Skeletal muscle satellite cell (primary cell): ENCODE measurements at regions not wholly inside any gene's neighbourhood (a gene's known extent, or its start where the extent isn't known, plus 50 kb on each side); places are given as distances from the start of the nearest gene placed in this dataset.

Experiments
- H3K27me3 ChIP-seq: 2 replicates; pipeline ENCODE4 v1.7.0; 2013; ENCODE audit warnings: low read length; ENCODE audit not compliant: control insufficient read depth, insufficient read depth
- H3K36me3 ChIP-seq: 2 replicates; pipeline ENCODE4 v1.7.0; 2013; ENCODE audit warnings: mild to moderate bottlenecking, control low read depth, low read length; ENCODE audit not compliant: insufficient read depth
- H3K4me1 ChIP-seq: 2 replicates; pipeline ENCODE4 v1.7.0; 2013; ENCODE audit warnings: low read length; ENCODE audit not compliant: control insufficient read depth, insufficient read depth
- H3K4me2 ChIP-seq: 2 replicates; pipeline ENCODE4 v1.7.0; 2013; ENCODE audit warnings: mild to moderate bottlenecking, low read length
- H3K4me3 ChIP-seq: 2 replicates; pipeline ENCODE4 v1.7.0; 2013; ENCODE audit warnings: low read length
- H3K9ac ChIP-seq: 2 replicates; pipeline ENCODE4 v1.7.0; 2013; ENCODE audit warnings: mild to moderate bottlenecking, low read depth, low read length, moderate library complexity
- H3K9me3 ChIP-seq: replicated peaks from 2 replicates; pipeline ENCODE4 v1.7.0; 2013; ENCODE audit warnings: mild to moderate bottlenecking, control low read depth, low read length

GRCh38 chr3:139204728-139205127 is 139.1 kb upstream of the MRPS22 start:
- Histone ChIP-seq H3K36me3 (no peaks in the 10 kb centered on the region), H3K4me3 (no peak overlapping the region), H3K9ac (no peak overlapping the region), H3K4me1 (no peaks in the 10 kb centered on the region), H3K27me3 (no peaks in the 10 kb centered on the region), H3K9me3 (no peaks in the 10 kb centered on the region), H3K4me2 (no peak overlapping the region)

DNA sequence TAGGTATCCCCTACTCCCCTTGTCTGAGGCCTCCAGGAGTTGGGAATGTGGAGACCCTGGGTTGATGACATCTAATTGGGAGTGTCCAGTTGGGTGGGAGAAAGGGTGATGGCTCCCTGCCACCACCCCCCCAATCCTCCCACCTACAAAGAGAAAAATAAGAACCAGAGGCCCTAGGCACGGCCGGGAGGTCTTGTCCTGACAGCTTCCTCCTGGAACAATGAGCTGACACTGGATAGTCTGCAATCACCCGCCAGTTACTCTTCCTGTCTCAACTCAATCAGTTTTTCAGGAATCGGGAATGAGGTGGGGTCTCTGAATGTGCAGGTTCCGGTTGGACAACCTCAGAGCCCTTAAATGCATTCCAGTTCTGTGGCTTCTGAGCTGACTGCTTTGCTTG is 129.9 kb upstream of the MRPS22 start:
- H3K36me3 ChIP-seq, result no peaks in the 10 kb centered on the region
- H3K4me1 ChIP-seq, result no peaks in the 10 kb centered on the region
- no peak overlapping the region for H3K9ac ChIP-seq
- no peak overlapping the region for H3K4me3 ChIP-seq
- no peaks in the 10 kb centered on the region for H3K9me3 ChIP-seq
- H3K27me3 ChIP-seq, result peaks cover 10% of the 10 kb centered on the region
- no peak overlapping the region for H3K4me2 ChIP-seq

- Histone ChIP-seq H3K4me3 (no peak overlapping the region), H3K27me3 (peaks cover 10% of the 10 kb centered on the region), H3K9me3 (no peaks in the 10 kb centered on the region), H3K4me2 (no peak overlapping the region), H3K4me1 (no peaks in the 10 kb centered on the region), H3K9ac (no peak overlapping the region), H3K36me3 (no peaks in the 10 kb centered on the region)
Measured at GRCh38 chr3:139216958-139217357, 126.9 kb upstream of the MRPS22 start.

DNA sequence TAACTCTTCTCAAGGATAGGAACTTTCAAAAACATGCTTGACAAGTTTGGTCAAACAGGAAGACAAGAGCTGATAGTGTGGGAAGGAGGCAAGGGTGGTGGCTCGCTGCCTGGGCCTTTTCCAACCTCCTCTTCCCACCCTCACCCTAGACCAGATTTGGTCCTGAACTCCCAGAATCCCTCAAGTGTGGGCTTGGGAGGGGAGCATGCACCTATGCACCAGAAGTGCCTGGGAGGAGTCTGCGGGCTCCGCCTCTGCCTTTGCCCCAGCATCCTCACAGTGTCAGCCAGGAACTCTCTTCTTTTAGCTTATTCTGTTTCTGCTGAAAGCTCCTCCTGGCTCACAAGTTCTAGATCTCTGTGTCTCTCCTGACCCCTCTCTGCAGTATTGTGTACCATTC is 126.2 kb upstream of the MRPS22 start:
- no peaks in the 10 kb centered on the region for H3K9me3 ChIP-seq
- peaks cover 10% of the 10 kb centered on the region for H3K27me3 ChIP-seq
- H3K4me1 ChIP-seq, result no peaks in the 10 kb centered on the region
- H3K36me3 ChIP-seq, result no peaks in the 10 kb centered on the region
- no peak overlapping the region for H3K4me3 ChIP-seq
- no peak overlapping the region for H3K4me2 ChIP-seq
- no peak overlapping the region for H3K9ac ChIP-seq

DNA sequence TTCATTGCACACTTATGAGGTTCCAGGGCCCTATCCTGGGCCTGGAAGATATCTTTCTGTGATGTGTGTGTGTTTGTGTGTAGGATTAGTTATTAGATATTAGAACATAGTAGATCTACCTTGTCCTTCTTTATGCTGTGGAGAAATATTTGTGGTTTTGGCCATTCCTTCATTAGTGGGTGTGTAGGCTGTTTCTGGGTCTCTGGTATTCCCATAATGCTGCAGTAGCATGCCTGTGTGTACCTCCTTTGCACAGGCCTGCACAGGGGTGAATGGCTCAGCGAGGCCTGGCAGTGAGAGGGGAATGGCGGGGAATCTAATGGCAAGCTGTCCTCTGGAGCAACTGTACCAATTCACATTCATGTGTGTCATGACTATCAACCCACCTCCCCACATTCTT is 125.8 kb upstream of the MRPS22 start:
- Histone ChIP-seq H3K36me3 (no peaks in the 10 kb centered on the region), H3K27me3 (peaks cover 10% of the 10 kb centered on the region)

DNA sequence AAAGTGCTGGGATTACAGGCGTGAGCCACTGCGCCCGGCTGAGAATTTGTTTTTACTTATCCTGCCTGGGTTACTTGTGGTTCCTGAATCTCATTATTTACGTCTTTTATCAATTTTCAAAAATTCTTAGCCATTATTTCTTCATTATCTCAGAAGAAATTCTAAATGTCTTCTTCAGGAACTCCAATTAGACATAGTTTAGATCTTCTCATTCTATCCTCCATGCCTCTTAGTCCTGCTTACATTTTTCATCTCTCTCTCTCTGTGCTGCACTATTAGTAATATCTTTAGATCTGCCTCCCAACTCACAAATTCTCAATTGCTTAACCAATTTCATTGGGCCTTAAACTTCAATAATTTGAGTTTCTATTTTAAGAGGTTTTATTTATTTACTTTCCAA is 124.4 kb upstream of the MRPS22 start:
- H3K27me3 ChIP-seq, result peaks cover 6% of the 10 kb centered on the region
- H3K36me3 ChIP-seq, result no peaks in the 10 kb centered on the region
- H3K9ac ChIP-seq, result no peak overlapping the region
- H3K9me3 ChIP-seq, result no peaks in the 10 kb centered on the region
- H3K4me1 ChIP-seq, result no peaks in the 10 kb centered on the region
- H3K4me3 ChIP-seq, result no peak overlapping the region
- no peak overlapping the region for H3K4me2 ChIP-seq

More for the DNA sequence above, 125.8 kb upstream of the MRPS22 start:
- Histone ChIP-seq H3K4me2 (no peak overlapping the region), H3K9ac (no peak overlapping the region), H3K4me1 (no peaks in the 10 kb centered on the region), H3K9me3 (no peaks in the 10 kb centered on the region), H3K4me3 (no peak overlapping the region)

GRCh38 chr3:139222100-139222657 is 121.6 kb upstream of the MRPS22 start:
- no peaks in the 10 kb centered on the region for H3K9me3 ChIP-seq
- H3K36me3 ChIP-seq, result no peaks in the 10 kb centered on the region
- no peaks in the 10 kb centered on the region for H3K4me1 ChIP-seq
- no peak overlapping the region for H3K9ac ChIP-seq
- H3K4me2 ChIP-seq, result no peak overlapping the region
- H3K4me3 ChIP-seq, result no peak overlapping the region
- H3K27me3 ChIP-seq, result no peaks in the 10 kb centered on the region

DNA sequence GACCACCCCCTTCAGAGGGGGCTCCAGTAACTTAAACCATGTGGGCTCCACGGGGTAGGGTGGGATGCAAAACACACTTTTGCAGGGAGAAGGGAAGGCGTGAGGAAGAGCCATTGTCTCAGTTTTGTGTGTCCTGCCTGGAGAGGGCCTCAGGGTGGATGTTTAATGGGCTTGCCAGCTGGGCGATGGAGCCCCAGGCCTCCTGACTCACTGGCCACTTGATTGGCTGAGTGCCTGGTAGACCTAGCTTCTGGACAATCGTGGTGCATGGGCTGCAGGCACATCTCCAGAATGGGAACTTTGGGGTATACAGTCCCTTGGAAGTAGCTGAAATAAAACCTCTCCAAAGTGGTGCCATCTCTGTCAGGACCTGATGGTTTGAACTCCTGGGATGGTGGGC is 118.3 kb upstream of the MRPS22 start:
- H3K4me3 ChIP-seq, result no peak overlapping the region
- no peaks in the 10 kb centered on the region for H3K4me1 ChIP-seq
- no peaks in the 10 kb centered on the region for H3K9me3 ChIP-seq
- no peaks in the 10 kb centered on the region for H3K36me3 ChIP-seq
- no peaks in the 10 kb centered on the region for H3K27me3 ChIP-seq
- no peak overlapping the region for H3K4me2 ChIP-seq
- H3K9ac ChIP-seq, result no peak overlapping the region

DNA sequence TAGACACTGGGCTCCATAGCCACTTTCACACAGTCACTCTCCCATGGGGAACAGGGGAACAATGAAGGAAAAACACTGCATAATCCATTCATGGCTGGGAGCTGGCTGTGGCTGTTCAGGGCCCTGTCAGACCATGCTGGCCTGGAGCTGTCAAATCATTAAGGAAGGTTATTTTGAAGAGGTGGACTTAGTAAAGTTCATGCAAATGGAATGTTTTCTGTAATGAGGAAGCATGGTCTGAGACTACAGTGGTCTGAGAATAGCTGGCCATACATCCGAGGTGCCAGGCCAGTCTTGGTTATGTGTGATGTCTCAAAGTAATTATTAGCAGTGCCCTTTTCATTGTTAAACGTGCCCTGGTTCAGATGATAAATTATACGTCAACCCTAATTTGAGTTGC is 117.1 kb upstream of the MRPS22 start:
- H3K36me3 ChIP-seq, result no peaks in the 10 kb centered on the region
- H3K4me1 ChIP-seq, result no peaks in the 10 kb centered on the region
- no peaks in the 10 kb centered on the region for H3K9me3 ChIP-seq
- H3K4me3 ChIP-seq, result no peak overlapping the region
- no peak overlapping the region for H3K9ac ChIP-seq
- H3K4me2 ChIP-seq, result no peak overlapping the region
- no peaks in the 10 kb centered on the region for H3K27me3 ChIP-seq

GRCh38 chr3:139227165-139227564 is 116.7 kb upstream of the MRPS22 start:
- Histone ChIP-seq H3K4me3 (no peak overlapping the region), H3K4me1 (no peaks in the 10 kb centered on the region), H3K4me2 (no peak overlapping the region), H3K9me3 (no peaks in the 10 kb centered on the region), H3K36me3 (no peaks in the 10 kb centered on the region), H3K9ac (no peak overlapping the region), H3K27me3 (no peaks in the 10 kb centered on the region)

GRCh38 chr3:139227827-139228226 is 116.0 kb upstream of the MRPS22 start:
- Histone ChIP-seq H3K4me1 (no peaks in the 10 kb centered on the region), H3K9me3 (no peaks in the 10 kb centered on the region)

GRCh38 chr3:139230391-139230790 is 113.4 kb upstream of the MRPS22 start:
- H3K4me2 ChIP-seq, result no peak overlapping the region
- H3K4me1 ChIP-seq, result no peaks in the 10 kb centered on the region
- no peak overlapping the region for H3K9ac ChIP-seq
- H3K9me3 ChIP-seq, result no peaks in the 10 kb centered on the region
- H3K4me3 ChIP-seq, result no peak overlapping the region
- H3K27me3 ChIP-seq, result no peaks in the 10 kb centered on the region
- no peaks in the 10 kb centered on the region for H3K36me3 ChIP-seq

More at GRCh38 chr3:139227827-139228226, 116.0 kb upstream of the MRPS22 start:
- Histone ChIP-seq H3K27me3 (no peaks in the 10 kb centered on the region), H3K36me3 (no peaks in the 10 kb centered on the region), H3K4me2 (no peak overlapping the region), H3K4me3 (no peak overlapping the region), H3K9ac (no peak overlapping the region)
